Adrenal gland (tissue), 9 donors: ENCODE measurements at regions not wholly inside any gene's neighbourhood (a gene's known extent, or its start where the extent isn't known, plus 50 kb on each side); places are given as distances from the start of the nearest gene placed in this dataset.

ENCODE experiments used
- DNase-seq, 7 donors: peaks; one replicate each; pipeline ENCODE4 v3.0.0-alpha.2; 2019 to 2020
- H3K27ac ChIP-seq, 5 donors: fragments of 200-600 bp; sonication (generic) in 4 of 5; 1 replicate in 3 of 5; 2 replicates in 2 of 5; pipeline versions ENCODE4 v1.5.1 to v1.8.0; 2016 to 2020; ENCODE audit warnings: mild to moderate bottlenecking in 1 of 5
- H3K27me3 ChIP-seq: fragments of 200-600 bp; 2 replicates; pipeline ENCODE4 v1.8.0; 2021
- H3K36me3 ChIP-seq, 2 donors: fragments of 200-600 bp; replicated peaks in 1 of 2; 1 replicate in 1 of 2; 2 replicates in 1 of 2; pipeline versions ENCODE4 v1.5.1 to v1.8.0; 2018 to 2022
- H3K4me1 ChIP-seq, 2 donors: fragments of 200-600 bp; replicated peaks in 1 of 2; 1 replicate in 1 of 2; 2 replicates in 1 of 2; pipeline versions ENCODE4 v1.5.1 to v1.8.0; 2018 to 2021
- H3K4me3 ChIP-seq, 4 donors: fragments of 200-600 bp; sonication (generic) in 3 of 4; one replicate each; pipeline ENCODE4 v1.5.1; 2016 to 2018
- H3K9me3 ChIP-seq, 3 donors: fragments of 200-600 bp; sonication (generic) in 1 of 3; replicated peaks in 1 of 3; 1 replicate in 2 of 3; 2 replicates in 1 of 3; pipeline versions ENCODE4 v1.5.1 to v1.8.0; 2016 to 2021
- POLR2A ChIP-seq, 2 donors: fragments of 450-650 bp; IDR thresholded peaks; one replicate each; pipeline ENCODE4 v1.6.1; 2017; ENCODE audit warnings: antibody characterized with exemption in 2 of 2, mild to moderate bottlenecking in 2 of 2, moderate library complexity in 1 of 2
- WGBS, 4 donors: extraction: QIAGEN DNeasy Blood & Tissue Kit in 2 of 4; methylation state at CpG; one replicate each; pipeline versions ENCODE4 v1.1.5 to v1.1.7; 2013 to 2017; 5-methylcytosine and 5-hydroxymethylcytosine counted together
- intact Hi-C, 2 donors: fragments of 100-400 bp; cut with DNase I; formaldehyde crosslinking; loops; one replicate each; pipeline versions ENCODE4 v1.14.1 to v1.15.0; 2022 to 2023
- TF ChIP-seq, protein P1 (sequence below), 6 experiments: fragments of 450-650 bp in 4 of 6; fragments of 200-600 bp in 2 of 6; sonication (generic) in 1 of 6; IDR thresholded peaks; 1 replicate in 5 of 6; 2 replicates in 1 of 6; pipeline versions ENCODE4 v1.5.1 to v1.8.0; 2016 to 2021; ENCODE audit warnings: antibody characterized with exemption in 6 of 6, mild to moderate bottlenecking in 2 of 6, moderate library complexity in 1 of 6
- donor health status: healthy with polysubstance abuse.
- donor health status: Bipolar disorder and iron deficiency.
- donor health status: DM: yes; HTN: yes; CAD: no.
- donor health status: DM: no; HTN: no; CAD: no.
- donor health status: DM: no; HTN: no; CAD: no.

DNA sequence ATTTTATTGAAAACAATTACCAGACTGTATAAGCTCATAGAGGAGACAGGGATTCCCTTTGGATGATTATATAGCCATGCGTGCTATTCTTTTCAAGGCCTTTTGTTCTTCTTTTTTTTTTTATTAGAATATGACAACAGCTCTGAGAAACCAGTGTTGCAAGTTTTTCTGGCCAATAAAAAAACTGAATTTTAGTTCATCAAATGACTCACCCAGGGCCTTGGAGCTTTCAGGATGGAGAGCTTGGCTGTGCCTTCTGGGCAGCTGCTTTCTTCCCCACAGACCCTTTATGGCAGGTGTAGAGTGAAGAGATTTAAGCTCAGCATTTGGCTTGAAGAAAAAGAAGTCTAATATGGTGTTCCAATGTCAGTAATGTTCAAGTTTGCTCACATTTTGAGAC is 497.9 kb upstream of the FANCL start:
- Histone ChIP-seq H3K4me1 (no peaks in the 10 kb centered on the region), H3K4me3 (no peak overlapping the region), H3K27ac (no peak overlapping the region), H3K27me3 (no peaks in the 10 kb centered on the region), H3K36me3 (no peaks in the 10 kb centered on the region), H3K9me3 (no peaks in the 10 kb centered on the region)
- no peak for DNase-seq
- intact Hi-C loops, result no loop called here
- WGBS, 4 donors, result 58 to 80% (median 68%) methylated on average over 1 of the region's 1 CpG
- no peak for TF ChIP-seq POLR2A (IDR thresholded peaks at IDR 0.05)
- TF ChIP-seq, protein P1, sequence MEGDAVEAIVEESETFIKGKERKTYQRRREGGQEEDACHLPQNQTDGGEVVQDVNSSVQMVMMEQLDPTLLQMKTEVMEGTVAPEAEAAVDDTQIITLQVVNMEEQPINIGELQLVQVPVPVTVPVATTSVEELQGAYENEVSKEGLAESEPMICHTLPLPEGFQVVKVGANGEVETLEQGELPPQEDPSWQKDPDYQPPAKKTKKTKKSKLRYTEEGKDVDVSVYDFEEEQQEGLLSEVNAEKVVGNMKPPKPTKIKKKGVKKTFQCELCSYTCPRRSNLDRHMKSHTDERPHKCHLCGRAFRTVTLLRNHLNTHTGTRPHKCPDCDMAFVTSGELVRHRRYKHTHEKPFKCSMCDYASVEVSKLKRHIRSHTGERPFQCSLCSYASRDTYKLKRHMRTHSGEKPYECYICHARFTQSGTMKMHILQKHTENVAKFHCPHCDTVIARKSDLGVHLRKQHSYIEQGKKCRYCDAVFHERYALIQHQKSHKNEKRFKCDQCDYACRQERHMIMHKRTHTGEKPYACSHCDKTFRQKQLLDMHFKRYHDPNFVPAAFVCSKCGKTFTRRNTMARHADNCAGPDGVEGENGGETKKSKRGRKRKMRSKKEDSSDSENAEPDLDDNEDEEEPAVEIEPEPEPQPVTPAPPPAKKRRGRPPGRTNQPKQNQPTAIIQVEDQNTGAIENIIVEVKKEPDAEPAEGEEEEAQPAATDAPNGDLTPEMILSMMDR (IDR thresholded peaks at IDR 0.05), result no peak

DNA sequence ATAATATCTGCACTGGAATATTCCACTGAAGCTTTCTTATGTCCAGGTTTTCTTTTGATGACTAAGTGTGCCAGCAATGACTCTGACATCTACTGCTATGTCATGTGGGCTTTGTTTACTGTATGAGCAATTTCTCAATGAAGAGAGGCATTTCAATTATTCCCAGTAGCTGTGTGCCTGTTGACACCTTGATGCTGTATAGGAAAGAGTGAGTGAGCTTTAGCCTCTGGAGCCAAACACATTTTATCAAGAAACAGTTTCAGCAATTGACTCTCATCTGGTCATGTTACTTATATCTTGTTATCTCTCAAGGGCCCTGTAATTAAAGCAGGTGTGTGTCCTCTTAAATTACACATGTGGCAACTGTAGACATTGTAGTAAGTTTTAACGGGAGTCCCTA is 493.2 kb upstream of the FANCL start:
- H3K4me1 ChIP-seq, result no peaks in the 10 kb centered on the region
- no peaks in the 10 kb centered on the region for H3K36me3 ChIP-seq
- intact Hi-C loops, result no loop called here
- TF ChIP-seq, protein P1 (IDR thresholded peaks at IDR 0.05), result no peak
- TF ChIP-seq POLR2A (IDR thresholded peaks at IDR 0.05), result no peak
- H3K4me3 ChIP-seq, result no peak overlapping the region
- no peak overlapping the region for H3K27ac ChIP-seq
- WGBS, 4 donors, result 57 to 76% (median 67%) methylated on average over 1 of the region's 1 CpG
- DNase-seq, result no peak
- H3K27me3 ChIP-seq, result no peaks in the 10 kb centered on the region
- no peaks in the 10 kb centered on the region for H3K9me3 ChIP-seq

DNA sequence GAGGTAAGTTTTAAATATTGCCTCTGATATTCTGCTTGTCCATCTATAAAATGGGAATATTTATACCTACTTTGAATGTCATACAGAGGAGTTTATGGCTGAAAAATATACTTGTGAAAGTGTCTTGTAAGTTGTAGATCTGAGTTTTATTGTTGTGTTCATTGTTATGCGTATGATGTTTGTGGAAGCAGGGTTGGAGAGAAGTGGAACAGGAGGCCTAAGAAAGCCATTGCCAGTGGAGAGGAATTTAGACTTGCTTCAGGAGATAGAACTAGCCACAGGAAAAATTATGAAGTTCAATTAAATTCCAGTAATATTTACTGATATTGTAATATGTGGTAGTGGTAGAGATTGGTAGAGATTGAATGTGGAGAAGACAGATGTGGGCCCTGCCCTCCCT is 491.9 kb upstream of the FANCL start:
- TF ChIP-seq, protein P1 (IDR thresholded peaks at IDR 0.05), result no peak
- H3K4me3 ChIP-seq, result no peak overlapping the region
- H3K27ac ChIP-seq, result no peak overlapping the region
- DNase-seq, result no peak
- H3K4me1 ChIP-seq, result no peaks in the 10 kb centered on the region
- no peaks in the 10 kb centered on the region for H3K27me3 ChIP-seq
- 94 to 96% (median 95%) methylated on average over 1 of the region's 1 CpG for WGBS, 4 donors
- no peaks in the 10 kb centered on the region for H3K36me3 ChIP-seq
- H3K9me3 ChIP-seq, result no peaks in the 10 kb centered on the region
- intact Hi-C loops, result no loop called here

DNA sequence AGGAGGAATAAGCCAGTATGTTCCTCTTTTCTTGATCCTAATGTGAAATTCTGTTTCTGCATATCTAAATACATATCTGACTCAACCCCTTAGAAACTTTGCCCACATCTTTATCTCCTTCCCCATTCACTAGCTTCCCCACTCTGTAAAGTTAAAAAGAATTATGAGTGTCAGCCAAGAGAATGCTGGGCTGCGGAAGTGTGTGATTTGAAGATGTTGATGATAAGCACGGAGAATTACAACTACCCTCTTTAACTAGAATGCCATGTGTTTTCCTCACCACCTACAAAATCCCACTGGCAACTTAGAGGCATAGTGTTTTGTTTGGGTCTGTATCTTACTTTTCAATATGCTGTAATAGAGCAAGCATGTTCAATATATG is 490.4 kb upstream of the FANCL start:
- TF ChIP-seq POLR2A (IDR thresholded peaks at IDR 0.05), result no peak
- TF ChIP-seq, protein P1 (IDR thresholded peaks at IDR 0.05), result no peak
- intact Hi-C loops, result no loop called here
- H3K4me3 ChIP-seq, result no peak overlapping the region
- no peaks in the 10 kb centered on the region for H3K36me3 ChIP-seq
- H3K27me3 ChIP-seq, result no peaks in the 10 kb centered on the region
- no peaks in the 10 kb centered on the region for H3K4me1 ChIP-seq
- WGBS, 4 donors, result 24 to 38% (median 33%) methylated on average over 2 of the region's 2 CpGs
- DNase-seq, result no peak
- no peak overlapping the region for H3K27ac ChIP-seq
- H3K9me3 ChIP-seq, result no peaks in the 10 kb centered on the region
